Ascending aorta (tissue), 2 donors: ENCODE measurements at regions not wholly inside any gene's neighbourhood (a gene's known extent, or its start where the extent isn't known, plus 50 kb on each side); places are given as distances from the start of the nearest gene placed in this dataset.
A peak's percentile ranks its signal among the peaks of the same experiment; 100 is the strongest.

Experiments
- DNase-seq, 2 donors: peaks; one replicate each; pipeline ENCODE4 v3.0.0-alpha.2; 2019; ENCODE audit warnings: low spot score in 2 of 2
- H3K27ac ChIP-seq, 2 donors: fragments of 200-600 bp; sonication (generic); one replicate each; pipeline ENCODE4 v1.5.1; 2016 to 2017; ENCODE audit warnings: mild to moderate bottlenecking in 1 of 2
- H3K27me3 ChIP-seq: fragments of 200-600 bp; sonication (generic); one replicate; pipeline ENCODE4 v1.5.1; 2017
- H3K36me3 ChIP-seq, 2 donors: fragments of 200-600 bp; sonication (generic); one replicate each; pipeline ENCODE4 v1.5.1; 2016
- H3K4me1 ChIP-seq, 2 donors: fragments of 200-600 bp; sonication (generic); one replicate each; pipeline ENCODE4 v1.5.1; 2016 to 2017; ENCODE audit warnings: mild to moderate bottlenecking in 1 of 2
- H3K4me3 ChIP-seq, 2 donors: fragments of 200-600 bp; sonication (generic); one replicate each; pipeline ENCODE4 v1.5.1; 2016 to 2017; ENCODE audit warnings: mild to moderate bottlenecking in 1 of 2
- H3K9me3 ChIP-seq, 2 donors: fragments of 200-600 bp; sonication (generic); one replicate each; pipeline ENCODE4 v1.5.1; 2016
- intact Hi-C: fragments of 100-400 bp; cut with DNase I; formaldehyde crosslinking; loops from one replicate; pipeline ENCODE4 v1.15.1; 2023
- TF ChIP-seq, protein P1 (sequence below), 3 experiments: fragments of 200-600 bp in 2 of 3; fragments of 450-650 bp in 1 of 3; sonication (generic) in 2 of 3; IDR thresholded peaks; one replicate each; pipeline ENCODE4 v1.5.1; 2016 to 2019; ENCODE audit warnings: antibody characterized with exemption in 3 of 3, mild to moderate bottlenecking in 1 of 3, moderate library complexity in 1 of 3

DNA sequence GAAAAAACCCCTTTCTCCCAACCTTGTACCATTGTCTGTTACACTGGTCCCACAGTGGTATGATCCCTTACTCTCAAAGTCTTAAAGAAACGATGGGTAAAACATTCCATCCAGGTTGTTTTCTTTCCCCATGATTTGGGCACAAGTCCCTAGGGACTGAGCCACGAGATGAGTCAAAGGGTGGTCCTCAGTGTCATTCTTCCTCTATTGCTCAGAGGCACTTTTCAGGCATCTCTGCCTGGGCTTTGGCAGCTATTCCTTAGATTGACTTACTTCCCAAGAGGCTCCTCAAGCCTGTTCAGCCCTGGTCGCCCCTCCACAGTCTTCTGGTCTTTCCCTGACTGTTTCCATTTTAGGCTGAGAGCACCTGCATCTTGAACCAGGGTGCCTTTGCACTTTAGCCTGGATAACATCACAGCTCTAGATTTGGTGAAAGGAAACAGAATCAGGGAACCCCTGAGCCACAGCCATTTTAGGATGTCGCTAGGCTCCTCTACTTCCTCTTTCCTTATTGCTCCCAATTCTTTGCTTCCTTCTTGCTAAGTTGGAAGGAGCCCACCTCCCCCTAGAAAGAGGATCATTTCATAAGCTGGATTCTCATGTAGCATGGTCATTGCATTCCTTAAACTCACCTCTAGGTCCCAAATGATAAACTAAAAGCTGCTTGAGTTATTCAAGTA lies 131.0 kb upstream of the TPRG1 start:
- Histone ChIP-seq H3K36me3 (no peaks in the 10 kb centered on the region), H3K27me3 (no peaks in the 10 kb centered on the region), H3K27ac (no peak overlapping the region), H3K9me3 (peaks cover 0 to 8% of the 10 kb centered on the region in 2 donors), H3K4me3 (no peak overlapping the region), H3K4me1 (no peaks in the 10 kb centered on the region)
- TF ChIP-seq, protein P1, sequence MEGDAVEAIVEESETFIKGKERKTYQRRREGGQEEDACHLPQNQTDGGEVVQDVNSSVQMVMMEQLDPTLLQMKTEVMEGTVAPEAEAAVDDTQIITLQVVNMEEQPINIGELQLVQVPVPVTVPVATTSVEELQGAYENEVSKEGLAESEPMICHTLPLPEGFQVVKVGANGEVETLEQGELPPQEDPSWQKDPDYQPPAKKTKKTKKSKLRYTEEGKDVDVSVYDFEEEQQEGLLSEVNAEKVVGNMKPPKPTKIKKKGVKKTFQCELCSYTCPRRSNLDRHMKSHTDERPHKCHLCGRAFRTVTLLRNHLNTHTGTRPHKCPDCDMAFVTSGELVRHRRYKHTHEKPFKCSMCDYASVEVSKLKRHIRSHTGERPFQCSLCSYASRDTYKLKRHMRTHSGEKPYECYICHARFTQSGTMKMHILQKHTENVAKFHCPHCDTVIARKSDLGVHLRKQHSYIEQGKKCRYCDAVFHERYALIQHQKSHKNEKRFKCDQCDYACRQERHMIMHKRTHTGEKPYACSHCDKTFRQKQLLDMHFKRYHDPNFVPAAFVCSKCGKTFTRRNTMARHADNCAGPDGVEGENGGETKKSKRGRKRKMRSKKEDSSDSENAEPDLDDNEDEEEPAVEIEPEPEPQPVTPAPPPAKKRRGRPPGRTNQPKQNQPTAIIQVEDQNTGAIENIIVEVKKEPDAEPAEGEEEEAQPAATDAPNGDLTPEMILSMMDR (IDR thresholded peaks at IDR 0.05) = no peak
- intact Hi-C loops = no loop called here
- DNase-seq = no peak

DNA sequence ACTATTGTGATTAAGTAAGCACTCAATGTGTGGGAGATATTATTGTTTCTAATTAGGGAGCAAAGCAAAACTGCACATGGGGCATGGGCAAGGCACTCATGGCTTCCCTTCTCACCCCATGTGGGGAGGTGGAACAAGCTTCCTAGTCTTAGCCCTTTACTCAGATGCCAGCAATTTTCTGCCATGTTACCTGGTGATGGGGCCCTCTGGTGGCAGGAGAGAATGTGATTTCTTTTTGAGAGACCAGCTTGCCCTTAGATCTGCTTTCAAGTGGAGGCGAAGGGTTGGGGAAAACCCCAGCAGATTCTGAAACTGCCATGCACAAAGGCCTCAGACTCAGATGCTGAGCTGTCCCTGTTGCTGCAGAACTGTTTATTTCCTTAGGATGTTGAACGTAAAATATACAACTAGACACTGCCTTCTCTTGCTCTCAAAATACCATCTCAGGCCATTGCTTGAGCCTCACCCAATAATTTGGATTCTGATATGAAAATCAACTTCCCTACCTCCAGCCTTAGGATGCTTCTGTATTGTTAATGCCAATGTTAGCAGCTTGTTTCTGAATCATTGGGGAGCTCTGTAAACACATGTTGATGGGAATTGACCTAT lies 130.2 kb upstream of the TPRG1 start:
- Histone ChIP-seq H3K27ac (no peak overlapping the region), H3K27me3 (no peaks in the 10 kb centered on the region), H3K36me3 (no peaks in the 10 kb centered on the region), H3K4me3 (no peak overlapping the region), H3K4me1 (no peaks in the 10 kb centered on the region), H3K9me3 (peaks cover 0 to 8% of the 10 kb centered on the region in 2 donors)
- DNase-seq = no peak
- intact Hi-C loops = no loop called here
- TF ChIP-seq, protein P1 (IDR thresholded peaks at IDR 0.05) = peak in 1 of 3 experiments; percentile 34

DNA sequence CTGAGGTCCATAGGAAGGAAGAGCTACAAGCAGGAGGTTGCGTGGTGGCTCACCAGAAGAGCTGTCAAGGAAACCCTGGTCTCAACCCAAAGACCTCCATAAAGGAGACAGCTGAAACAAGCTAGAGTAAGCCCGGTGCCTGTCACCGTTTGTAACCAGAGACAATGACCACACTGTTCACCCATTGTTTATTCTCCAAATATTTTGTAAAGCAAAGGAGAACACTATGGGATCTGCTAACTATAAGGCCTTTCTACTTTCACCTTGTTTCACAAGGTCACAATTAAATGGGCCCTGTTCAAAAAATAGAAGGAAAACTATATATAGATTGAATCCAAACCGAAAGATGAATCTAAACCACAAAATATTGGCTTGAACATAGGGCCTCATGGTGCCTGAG lies 128.9 kb upstream of the TPRG1 start:
- Histone ChIP-seq H3K27me3 (no peaks in the 10 kb centered on the region), H3K36me3 (no peaks in the 10 kb centered on the region), H3K4me1 (no peaks in the 10 kb centered on the region), H3K27ac (no peak overlapping the region), H3K9me3 (peaks cover 0 to 2% of the 10 kb centered on the region in 2 donors), H3K4me3 (no peak overlapping the region)
- TF ChIP-seq, protein P1 (IDR thresholded peaks at IDR 0.05) = no peak
- DNase-seq = no peak
- intact Hi-C loops = no loop called here

DNA sequence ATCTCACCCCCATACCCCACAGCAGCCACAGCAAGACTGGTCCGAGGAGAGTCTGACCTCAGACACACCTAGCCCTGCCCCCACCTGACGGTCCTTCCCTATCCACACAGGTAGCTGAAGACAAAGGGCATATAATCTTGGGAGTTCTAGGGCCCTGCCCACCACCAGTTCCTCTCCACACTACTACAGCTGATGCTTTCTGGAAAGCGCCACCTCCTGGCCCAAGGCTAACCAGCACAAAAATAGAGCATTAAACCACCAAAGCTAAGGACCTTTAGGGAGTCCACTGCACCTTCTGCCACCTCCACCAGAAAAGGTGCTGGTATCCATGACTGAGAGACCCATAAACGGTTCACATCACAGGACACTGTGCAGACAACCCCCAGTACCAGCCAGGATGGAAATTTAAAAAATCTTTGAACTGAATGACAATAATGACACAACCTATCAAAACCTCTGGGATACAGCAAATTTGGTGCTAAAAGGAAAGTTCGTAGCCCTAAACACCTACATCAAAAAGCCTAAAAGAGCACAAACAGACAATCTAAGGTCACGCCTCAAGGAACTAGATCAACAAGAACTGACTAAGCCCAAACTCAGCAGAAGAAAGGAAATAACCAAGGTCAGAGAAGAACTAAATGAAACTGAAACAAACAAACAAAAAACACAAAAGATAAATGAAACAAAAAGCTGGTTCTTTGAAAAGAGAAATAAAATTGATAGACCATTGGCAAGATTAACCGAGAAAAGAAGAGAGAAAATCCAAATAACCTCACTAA lies 122.1 kb upstream of the TPRG1 start:
- no peaks in the 10 kb centered on the region for H3K36me3 ChIP-seq

DNA sequence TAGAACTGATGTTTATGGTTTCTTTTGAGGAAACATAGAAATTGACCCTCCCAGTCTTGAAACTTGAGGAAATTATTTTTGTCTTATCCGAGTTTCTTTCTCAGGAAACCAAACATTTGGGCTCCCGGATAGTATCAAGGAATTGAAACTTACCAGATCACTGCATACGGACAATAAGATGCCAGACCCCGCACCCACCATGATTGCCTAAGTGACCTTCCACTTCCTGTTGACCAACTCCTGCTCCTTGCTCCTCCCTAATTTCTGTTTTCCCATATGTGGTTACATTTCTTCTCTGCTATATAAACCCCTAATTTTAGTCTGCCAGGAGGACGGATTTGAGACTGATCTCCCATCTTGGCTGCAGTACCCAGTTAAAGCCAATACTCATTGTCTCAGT lies 118.4 kb upstream of the TPRG1 start:
- intact Hi-C loops = no loop called here
- Histone ChIP-seq H3K9me3 (peaks cover 0 to 13% of the 10 kb centered on the region in 2 donors), H3K4me1 (no peaks in the 10 kb centered on the region), H3K27ac (no peak overlapping the region), H3K27me3 (no peaks in the 10 kb centered on the region), H3K36me3 (no peaks in the 10 kb centered on the region), H3K4me3 (no peak overlapping the region)
- TF ChIP-seq, protein P1 (IDR thresholded peaks at IDR 0.05) = no peak
- DNase-seq = no peak

More for the DNA sequence above, 122.1 kb upstream of the TPRG1 start:
- TF ChIP-seq, protein P1 (IDR thresholded peaks at IDR 0.05) = no peak
- H3K4me3 ChIP-seq = no peak overlapping the region
- no peak overlapping the region for H3K27ac ChIP-seq
- intact Hi-C loops = no loop called here
- H3K4me1 ChIP-seq = no peaks in the 10 kb centered on the region
- H3K9me3 ChIP-seq = peaks cover 0 to 13% of the 10 kb centered on the region in 2 donors
- H3K27me3 ChIP-seq = no peaks in the 10 kb centered on the region
- DNase-seq = no peak
